HepG2 (cell line): ENCODE measurements at regions not wholly inside any gene's neighbourhood (a gene's known extent, or its start where the extent isn't known, plus 50 kb on each side); places are given as distances from the start of the nearest gene placed in this dataset.

Experiments
- ATAC-seq: fragments of 200-7000 bp; cut with Tn5 transposase; 3 replicates; pipeline ENCODE4 v1.9.1; 2020; ENCODE audit warnings: mild to moderate bottlenecking, moderate library complexity
- BruUV-seq: library from RNA; stranded (reverse); fragments of 400-500 nt; replicated peaks from 2 replicates; lab custom pipeline; 2021; lab: Mats Ljungman, UMichigan
- CTCF ChIA-PET: fragments of 300-600 bp; formaldehyde crosslinking; extraction: SDS; loops from one replicate; lab custom pipeline; 2021; ENCODE audit warnings: low total read pairs, inconsistent platforms, low intra/inter-chr PET ratio; lab: Yijun Ruan, JAX
- POLR2A ChIA-PET: fragments of 350-600 bp; sonication (Branson Sonifier 250); formaldehyde crosslinking; loops from one replicate; lab custom pipeline; 2020; ENCODE audit warnings: antibody characterized with exemption, inconsistent platforms; lab: Yijun Ruan, JAX
- DNase-seq: peaks from one replicate; pipeline ENCODE4 v3.0.0-alpha.2; 2015; ENCODE audit warnings: low spot score
- FAIRE-seq: peaks from 3 replicates; lab custom pipeline; 2011; peaks lifted over from hg19 to GRCh38; lab: Jason Lieb, UNC
- H2AFZ ChIP-seq: one replicate; pipeline ENCODE4 v1.6.1; 2011; ENCODE audit warnings: low read length, inconsistent platforms
- H3K27ac ChIP-seq: fragments of 300-600 bp; 3 replicates; pipeline ENCODE4 v1.8.0; 2011; ENCODE audit warnings: mixed run types, mild to moderate bottlenecking, mixed read lengths, low read length, inconsistent platforms; ENCODE audit not compliant: insufficient read depth; ENCODE audit errors: extremely low read length
- H3K27me3 ChIP-seq, 2 experiments: fragments of 200-600 bp in 1 of 2; 2 replicates in 1 of 2; 3 replicates in 1 of 2; pipeline versions ENCODE4 v1.6.0 to v1.8.0; 2011; ENCODE audit warnings: low read length in 2 of 2, mild to moderate bottlenecking in 2 of 2, moderate library complexity in 2 of 2, inconsistent platforms in 1 of 2; ENCODE audit not compliant: insufficient read depth in 2 of 2, control insufficient read depth in 1 of 2
- H3K36me3 ChIP-seq, 2 experiments: fragments of 200-600 bp in 1 of 2; replicated peaks in 1 of 2; 2 replicates in 1 of 2; 3 replicates in 1 of 2; pipeline versions ENCODE4 v1.5.1 to v1.8.0; 2011; ENCODE audit warnings: low read length in 2 of 2, inconsistent platforms in 1 of 2; ENCODE audit not compliant: insufficient read depth in 2 of 2, control insufficient read depth in 1 of 2
- H3K4me1 ChIP-seq: 2 replicates; pipeline ENCODE4 v1.5.1; 2012; ENCODE audit warnings: low read length, inconsistent platforms; ENCODE audit not compliant: insufficient read depth
- H3K4me2 ChIP-seq: 2 replicates; pipeline ENCODE4 v1.6.0; 2011; ENCODE audit warnings: low read depth, low read length, inconsistent platforms
- H3K4me3 ChIP-seq, 3 experiments: fragments of 200-600 bp in 1 of 3; sonication (generic), shearing (Covaris generic) in 1 of 3; replicated peaks in 1 of 3; 2 replicates each; pipeline ENCODE4 v1.5.1; 2011 to 2016; ENCODE audit warnings: low read length in 3 of 3, inconsistent platforms in 2 of 3, low read depth in 2 of 3, mild to moderate bottlenecking in 2 of 3, control low read depth in 1 of 3, mixed read lengths in 1 of 3; ENCODE audit not compliant: insufficient read depth in 1 of 3
- H3K79me2 ChIP-seq: one replicate; pipeline ENCODE4 v1.6.1; 2011; ENCODE audit warnings: low read length, inconsistent platforms; ENCODE audit not compliant: insufficient read depth
- H3K9ac ChIP-seq: 2 replicates; pipeline ENCODE4 v1.6.0; 2011; ENCODE audit warnings: mild to moderate bottlenecking, low read depth, low read length, inconsistent platforms; ENCODE audit not compliant: insufficient read depth
- H3K9me3 ChIP-seq: 2 replicates; pipeline ENCODE4 v1.5.1; 2012; ENCODE audit warnings: mild to moderate bottlenecking, low read length
- H4K20me1 ChIP-seq: 2 replicates; pipeline ENCODE4 v1.6.0; 2011; ENCODE audit warnings: inconsistent platforms, mild to moderate bottlenecking, low read length, moderate library complexity; ENCODE audit not compliant: insufficient read depth
- NCOA2 ChIP-seq: sonication (generic); formaldehyde crosslinking; IDR thresholded peaks from 2 replicates; pipeline ENCODE4 v1.8.0; 2022; ENCODE audit warnings: inconsistent platforms
- ZBTB8A ChIP-seq: sonication (generic); formaldehyde crosslinking; IDR thresholded peaks from 2 replicates; pipeline ENCODE4 v1.4.0; 2020; ENCODE audit warnings: mild to moderate bottlenecking, low read depth, missing genetic modification reagents, borderline replicate concordance
- ZNF326 ChIP-seq: sonication (generic); formaldehyde crosslinking; IDR thresholded peaks from 2 replicates; pipeline ENCODE4 v1.4.0; 2020; ENCODE audit warnings: missing genetic modification reagents, borderline replicate concordance
- WGBS: methylation state at CpG from one replicate; pipeline ENCODE4 v1.1.6; 2017; ENCODE audit warnings: low lambda C conversion rate; 5-methylcytosine and 5-hydroxymethylcytosine counted together
- in situ Hi-C: cut with HindIII; loops from 2 replicates; pipeline ENCODE4 v1.10.0; 2017; ENCODE audit warnings: low pct_unique_long_range_greater_than_20kb; ENCODE audit not compliant: extremely low pct_ligation_motif_present
- intact Hi-C: fragments of 100-400 bp; cut with micrococcal nuclease; formaldehyde crosslinking; loops from one replicate; pipeline ENCODE4 v1.10.0; 2022; ENCODE audit not compliant: unreplicated experiment
- TF ChIP-seq, protein P1 (sequence below): sonication (generic); formaldehyde crosslinking; IDR thresholded peaks from 2 replicates; pipeline ENCODE4 v1.4.0; 2020; ENCODE audit warnings: missing genetic modification reagents

DNA sequence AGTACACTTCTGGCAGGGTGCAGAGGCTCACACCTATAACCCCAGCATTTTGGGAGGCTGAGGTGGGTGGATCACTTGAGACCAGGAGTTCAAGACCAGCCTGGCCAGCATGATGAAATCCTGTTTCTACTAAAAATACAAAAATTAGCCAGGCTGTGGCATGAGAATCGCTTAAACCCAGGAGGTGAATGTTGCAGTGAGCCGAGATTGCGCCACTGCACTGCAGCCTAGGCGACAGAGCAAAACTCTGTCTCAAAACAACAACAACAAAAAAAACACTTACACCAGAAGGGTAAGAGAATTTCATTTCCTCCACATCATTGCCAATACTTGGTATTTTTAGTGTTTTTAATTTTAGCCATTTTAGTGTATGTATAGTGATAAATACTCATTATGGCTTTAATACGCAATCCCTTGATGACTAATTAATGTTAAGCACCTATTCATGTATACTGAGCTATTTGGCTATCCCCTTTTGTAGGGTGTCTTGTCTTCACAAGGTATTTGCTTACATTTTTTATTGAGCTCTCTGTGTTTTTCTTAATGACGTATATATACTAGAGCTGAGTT is 77.1 kb upstream of the TNR start:
- no peak overlapping the region for H3K4me3 ChIP-seq
- intact Hi-C loops, result no loop called here
- H3K27me3 ChIP-seq, result no peaks in the 10 kb centered on the region
- in situ Hi-C loops, result no loop called here
- no peak for ATAC-seq
- H3K9ac ChIP-seq, result no peak overlapping the region
- H3K79me2 ChIP-seq, result no peaks in the 10 kb centered on the region
- DNase-seq, result no peak
- no TSS peak for BruUV-seq
- ChIA-PET CTCF (no interaction called here), POLR2A (no interaction called here)
- no peak overlapping the region for H3K27ac ChIP-seq
- H3K9me3 ChIP-seq, result no peaks in the 10 kb centered on the region
- no peaks in the 10 kb centered on the region for H3K4me1 ChIP-seq
- FAIRE-seq, result no peak
- no peak for TF ChIP-seq NCOA2 (CRISPR knock-in tag)
- TF ChIP-seq, protein P1, sequence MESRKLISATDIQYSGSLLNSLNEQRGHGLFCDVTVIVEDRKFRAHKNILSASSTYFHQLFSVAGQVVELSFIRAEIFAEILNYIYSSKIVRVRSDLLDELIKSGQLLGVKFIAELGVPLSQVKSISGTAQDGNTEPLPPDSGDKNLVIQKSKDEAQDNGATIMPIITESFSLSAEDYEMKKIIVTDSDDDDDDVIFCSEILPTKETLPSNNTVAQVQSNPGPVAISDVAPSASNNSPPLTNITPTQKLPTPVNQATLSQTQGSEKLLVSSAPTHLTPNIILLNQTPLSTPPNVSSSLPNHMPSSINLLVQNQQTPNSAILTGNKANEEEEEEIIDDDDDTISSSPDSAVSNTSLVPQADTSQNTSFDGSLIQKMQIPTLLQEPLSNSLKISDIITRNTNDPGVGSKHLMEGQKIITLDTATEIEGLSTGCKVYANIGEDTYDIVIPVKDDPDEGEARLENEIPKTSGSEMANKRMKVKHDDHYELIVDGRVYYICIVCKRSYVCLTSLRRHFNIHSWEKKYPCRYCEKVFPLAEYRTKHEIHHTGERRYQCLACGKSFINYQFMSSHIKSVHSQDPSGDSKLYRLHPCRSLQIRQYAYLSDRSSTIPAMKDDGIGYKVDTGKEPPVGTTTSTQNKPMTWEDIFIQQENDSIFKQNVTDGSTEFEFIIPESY (CRISPR knock-in tag), result no peak
- TF ChIP-seq ZNF326, result no peak
- H2AFZ ChIP-seq, result no peak overlapping the region
- WGBS, result 75% methylated on average over 6 of the region's 6 CpGs
- H3K4me2 ChIP-seq, result no peak overlapping the region
- H4K20me1 ChIP-seq, result no peaks in the 10 kb centered on the region
- H3K36me3 ChIP-seq, result no peaks in the 10 kb centered on the region

DNA sequence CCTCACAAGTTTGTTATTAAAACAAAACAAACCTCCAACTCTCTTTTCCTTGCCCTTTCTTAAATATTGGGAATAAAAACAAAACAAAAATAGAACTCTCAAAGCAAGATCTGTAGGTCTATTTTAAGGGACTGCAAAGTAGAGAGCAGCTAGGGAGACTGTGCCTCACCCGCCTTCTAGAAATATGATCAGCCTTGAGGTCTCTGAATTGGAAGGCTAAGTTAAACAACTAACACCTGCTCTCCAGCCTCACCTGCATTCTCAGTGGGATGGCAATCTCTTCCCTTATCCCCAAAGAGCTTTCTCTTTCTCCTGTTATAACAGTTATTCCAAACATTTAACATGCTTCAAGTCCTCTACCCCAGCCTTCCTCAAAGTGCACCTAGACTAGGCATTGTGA is 75.5 kb upstream of the TNR start:
- H3K27me3 ChIP-seq, result no peaks in the 10 kb centered on the region; a peak in 1 of 5 replicates
- CTCF ChIA-PET, result no interaction called here
- no peak for FAIRE-seq
- no peak for ATAC-seq
- intact Hi-C loops (no loop called here), in situ Hi-C loops (no loop called here)
- H3K4me2 ChIP-seq, result no peak overlapping the region
- H3K36me3 ChIP-seq, result no peaks in the 10 kb centered on the region
- DNase-seq, result no peak
- POLR2A ChIA-PET, result no interaction called here
- H4K20me1 ChIP-seq, result no peaks in the 10 kb centered on the region
- WGBS, result 0% methylated on average over 1 of the region's 1 CpG
- no peaks in the 10 kb centered on the region for H3K4me1 ChIP-seq
- no TSS peak for BruUV-seq
- H3K79me2 ChIP-seq, result no peaks in the 10 kb centered on the region
- H2AFZ ChIP-seq, result no peak overlapping the region
- H3K27ac ChIP-seq, result no peak overlapping the region
- H3K9me3 ChIP-seq, result no peaks in the 10 kb centered on the region
- H3K9ac ChIP-seq, result no peak overlapping the region
- no peak for TF ChIP-seq ZBTB8A (CRISPR knock-in tag)
- no peak overlapping the region for H3K4me3 ChIP-seq
